Panc1 (cell line): ENCODE measurements at regions not wholly inside any gene's neighbourhood (a gene's known extent, or its start where the extent isn't known, plus 50 kb on each side); places are given as distances from the start of the nearest gene placed in this dataset.

Experiments
- CTCF ChIP-seq: fragments of 450-650 bp; IDR thresholded peaks from 2 replicates; pipeline ENCODE4 v1.5.1; 2017; ENCODE audit warnings: mild to moderate bottlenecking
- POLR2AphosphoS5 ChIP-seq: IDR thresholded peaks from 2 replicates; pipeline ENCODE4 v1.6.1; 2012; ENCODE audit warnings: mild to moderate bottlenecking, low read depth, low read length, moderate library complexity
- REST ChIP-seq, 2 experiments: IDR thresholded peaks; 2 replicates each; pipeline ENCODE4 v1.6.1; 2011 to 2012; ENCODE audit warnings: low read depth in 2 of 2, control low read depth in 1 of 2, low read length in 1 of 2, mild to moderate bottlenecking in 1 of 2, moderate library complexity in 1 of 2; ENCODE audit not compliant: insufficient read depth in 1 of 2

DNA sequence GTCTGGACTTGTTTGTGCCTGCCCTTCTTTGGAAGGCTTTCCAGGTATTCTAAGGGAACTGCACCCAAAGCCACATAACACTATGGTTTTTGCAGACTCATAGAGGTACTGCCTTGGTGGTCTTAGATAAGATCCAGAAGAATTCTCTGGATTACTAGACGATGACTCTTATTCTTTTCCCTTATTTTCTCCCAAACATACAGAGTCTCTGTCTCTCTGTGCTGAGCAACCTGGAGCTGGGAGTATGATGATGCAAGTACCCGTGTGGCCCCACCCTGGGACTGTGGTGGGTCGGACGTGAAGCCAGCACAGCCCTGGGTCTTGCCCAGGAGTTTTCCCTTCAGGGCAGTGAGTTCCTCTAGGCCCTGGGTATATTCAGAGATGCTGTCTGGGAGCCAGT lies 1342.4 kb upstream of the TENM3 start:
- no peak for TF ChIP-seq POLR2AphosphoS5
- TF ChIP-seq CTCF = no peak
- TF ChIP-seq REST (IDR thresholded peaks at IDR 0.05; ENCODE audit: insufficient read depth in 1 of 2, low read depth in 2 of 2, low read length in 1 of 2) = no peak
